ENCODE measurements at regions not wholly inside any gene's neighbourhood (a gene's known extent, or its start where the extent isn't known, plus 50 kb on each side); places are given as distances from the start of the nearest gene placed in this dataset.

GRCh38 chr4:20358110-20358509 is 106.4 kb downstream of the SLIT2 start:
- TF ChIP-seq CTCF (IDR thresholded peaks at IDR 0.05) (no peak), POLR2A (IDR thresholded peaks at IDR 0.05; ENCODE audit: low read depth) (no peak)
